SJSA1 (cell line): ENCODE measurements at regions not wholly inside any gene's neighbourhood (a gene's known extent, or its start where the extent isn't known, plus 50 kb on each side); places are given as distances from the start of the nearest gene placed in this dataset.

ENCODE experiments used
- DNase-seq, 2 experiments: peaks; one replicate each; pipeline ENCODE4 v3.0.0-alpha.2; 2015 to 2020; ENCODE audit warnings: low spot score in 2 of 2, low read depth in 1 of 2
- H3K27ac ChIP-seq: fragments of 250-450 bp; sonication (Bioruptor Pico); 2 replicates; pipeline ENCODE4 v1.5.1; 2020; ENCODE audit warnings: mild to moderate bottlenecking, moderate library complexity
- H3K27me3 ChIP-seq: fragments of 250-450 bp; sonication (Bioruptor Pico); replicated peaks from 2 replicates; pipeline ENCODE4 v1.5.1; 2020; ENCODE audit warnings: mild to moderate bottlenecking, moderate library complexity
- H3K36me3 ChIP-seq: fragments of 250-450 bp; sonication (Bioruptor Pico); 2 replicates; pipeline ENCODE4 v1.5.1; 2020; ENCODE audit warnings: mild to moderate bottlenecking
- H3K4me1 ChIP-seq: fragments of 250-450 bp; sonication (Bioruptor Pico); replicated peaks from 2 replicates; pipeline ENCODE4 v1.6.1; 2021; ENCODE audit warnings: mild to moderate bottlenecking
- H3K4me3 ChIP-seq: fragments of 250-450 bp; sonication (Bioruptor Pico); 2 replicates; pipeline ENCODE4 v1.5.1; 2020; ENCODE audit warnings: mild to moderate bottlenecking
- H3K9me3 ChIP-seq: fragments of 250-450 bp; sonication (Bioruptor Pico); replicated peaks from 2 replicates; pipeline ENCODE4 v1.5.1; 2020; ENCODE audit warnings: mild to moderate bottlenecking

GRCh38 chr14:42565556-42565955, 958.9 kb downstream of the LRFN5 start:
- no peaks in the 10 kb centered on the region for H3K9me3 ChIP-seq
- no peak overlapping the region for H3K27ac ChIP-seq
- no peaks in the 10 kb centered on the region for H3K4me1 ChIP-seq
- no peak overlapping the region for H3K4me3 ChIP-seq
- no peaks in the 10 kb centered on the region for H3K27me3 ChIP-seq
- H3K36me3 ChIP-seq = no peaks in the 10 kb centered on the region
- no peak for DNase-seq

GRCh38 chr14:42563313-42563712, 956.6 kb downstream of the LRFN5 start:
- no peak overlapping the region for H3K27ac ChIP-seq

GRCh38 chr14:42556551-42556950, 949.9 kb downstream of the LRFN5 start:
- no peak overlapping the region for H3K4me3 ChIP-seq
- no peaks in the 10 kb centered on the region for H3K27me3 ChIP-seq
- H3K36me3 ChIP-seq = no peaks in the 10 kb centered on the region
- H3K27ac ChIP-seq = no peak overlapping the region
- DNase-seq = no peak
- no peaks in the 10 kb centered on the region for H3K9me3 ChIP-seq
- no peaks in the 10 kb centered on the region for H3K4me1 ChIP-seq

More at GRCh38 chr14:42563313-42563712, 956.6 kb downstream of the LRFN5 start:
- H3K9me3 ChIP-seq = no peaks in the 10 kb centered on the region
- no peaks in the 10 kb centered on the region for H3K27me3 ChIP-seq
- no peak for DNase-seq
- no peak overlapping the region for H3K4me3 ChIP-seq
- no peaks in the 10 kb centered on the region for H3K36me3 ChIP-seq
- no peaks in the 10 kb centered on the region for H3K4me1 ChIP-seq

GRCh38 chr14:42555365-42555764, 948.7 kb downstream of the LRFN5 start:
- DNase-seq = no peak
- Histone ChIP-seq H3K9me3 (no peaks in the 10 kb centered on the region), H3K4me1 (no peaks in the 10 kb centered on the region), H3K4me3 (no peak overlapping the region), H3K27ac (no peak overlapping the region), H3K36me3 (no peaks in the 10 kb centered on the region), H3K27me3 (no peaks in the 10 kb centered on the region)

GRCh38 chr14:42554091-42554490, 947.4 kb downstream of the LRFN5 start:
- Histone ChIP-seq H3K9me3 (no peaks in the 10 kb centered on the region), H3K36me3 (no peaks in the 10 kb centered on the region), H3K4me1 (no peaks in the 10 kb centered on the region), H3K27me3 (no peaks in the 10 kb centered on the region), H3K27ac (no peak overlapping the region), H3K4me3 (no peak overlapping the region)
- no peak for DNase-seq

GRCh38 chr14:42550310-42550709, 943.6 kb downstream of the LRFN5 start:
- no peak overlapping the region for H3K27ac ChIP-seq
- no peak for DNase-seq

GRCh38 chr14:42548349-42548748, 941.7 kb downstream of the LRFN5 start:
- H3K4me1 ChIP-seq = no peaks in the 10 kb centered on the region
- H3K27ac ChIP-seq = no peak overlapping the region
- H3K27me3 ChIP-seq = no peaks in the 10 kb centered on the region
- no peaks in the 10 kb centered on the region for H3K36me3 ChIP-seq
- H3K4me3 ChIP-seq = no peak overlapping the region
- DNase-seq = no peak
- H3K9me3 ChIP-seq = no peaks in the 10 kb centered on the region

More at GRCh38 chr14:42550310-42550709, 943.6 kb downstream of the LRFN5 start:
- Histone ChIP-seq H3K36me3 (no peaks in the 10 kb centered on the region), H3K4me1 (no peaks in the 10 kb centered on the region), H3K4me3 (no peak overlapping the region), H3K9me3 (no peaks in the 10 kb centered on the region), H3K27me3 (no peaks in the 10 kb centered on the region)

GRCh38 chr14:42545636-42546035, 939.0 kb downstream of the LRFN5 start:
- H3K4me1 ChIP-seq = no peaks in the 10 kb centered on the region
- no peaks in the 10 kb centered on the region for H3K9me3 ChIP-seq
- no peak overlapping the region for H3K4me3 ChIP-seq
- no peak for DNase-seq
- H3K36me3 ChIP-seq = no peaks in the 10 kb centered on the region
- no peak overlapping the region for H3K27ac ChIP-seq
- no peaks in the 10 kb centered on the region for H3K27me3 ChIP-seq

- no peak for DNase-seq
- Histone ChIP-seq H3K36me3 (no peaks in the 10 kb centered on the region), H3K27ac (no peak overlapping the region), H3K4me3 (no peak overlapping the region), H3K27me3 (no peaks in the 10 kb centered on the region), H3K9me3 (no peaks in the 10 kb centered on the region), H3K4me1 (no peaks in the 10 kb centered on the region)
Measured at GRCh38 chr14:42541535-42542001, 934.9 kb downstream of the LRFN5 start.

GRCh38 chr14:42535397-42535796, 928.7 kb downstream of the LRFN5 start:
- Histone ChIP-seq H3K27me3 (no peaks in the 10 kb centered on the region), H3K9me3 (no peaks in the 10 kb centered on the region), H3K27ac (no peak overlapping the region), H3K4me3 (no peak overlapping the region), H3K4me1 (no peaks in the 10 kb centered on the region), H3K36me3 (no peaks in the 10 kb centered on the region)
- DNase-seq = no peak

GRCh38 chr14:42533476-42533875, 926.8 kb downstream of the LRFN5 start:
- H3K27ac ChIP-seq = no peak overlapping the region
- H3K9me3 ChIP-seq = no peaks in the 10 kb centered on the region
- H3K4me1 ChIP-seq = no peaks in the 10 kb centered on the region
- no peaks in the 10 kb centered on the region for H3K27me3 ChIP-seq
- H3K4me3 ChIP-seq = no peak overlapping the region
- DNase-seq = no peak
- H3K36me3 ChIP-seq = no peaks in the 10 kb centered on the region

- Histone ChIP-seq H3K4me3 (no peak overlapping the region), H3K36me3 (no peaks in the 10 kb centered on the region), H3K27ac (no peak overlapping the region), H3K9me3 (no peaks in the 10 kb centered on the region), H3K27me3 (no peaks in the 10 kb centered on the region), H3K4me1 (no peaks in the 10 kb centered on the region)
- DNase-seq = no peak
Measured at GRCh38 chr14:42532194-42532593, 925.5 kb downstream of the LRFN5 start.

GRCh38 chr14:42527141-42527540, 920.5 kb downstream of the LRFN5 start:
- Histone ChIP-seq H3K4me3 (no peak overlapping the region), H3K9me3 (no peaks in the 10 kb centered on the region), H3K27ac (no peak overlapping the region), H3K4me1 (no peaks in the 10 kb centered on the region), H3K36me3 (no peaks in the 10 kb centered on the region), H3K27me3 (no peaks in the 10 kb centered on the region)
- DNase-seq = no peak

- Histone ChIP-seq H3K4me3 (no peak overlapping the region), H3K4me1 (no peaks in the 10 kb centered on the region), H3K9me3 (no peaks in the 10 kb centered on the region), H3K36me3 (no peaks in the 10 kb centered on the region), H3K27me3 (no peaks in the 10 kb centered on the region), H3K27ac (no peak overlapping the region)
- no peak for DNase-seq
Measured at GRCh38 chr14:42523666-42524065, 917.0 kb downstream of the LRFN5 start.

- no peaks in the 10 kb centered on the region for H3K9me3 ChIP-seq
- H3K27ac ChIP-seq = no peak overlapping the region
- no peak overlapping the region for H3K4me3 ChIP-seq
- H3K36me3 ChIP-seq = no peaks in the 10 kb centered on the region
- no peak for DNase-seq
- no peaks in the 10 kb centered on the region for H3K27me3 ChIP-seq
- no peaks in the 10 kb centered on the region for H3K4me1 ChIP-seq
Measured at GRCh38 chr14:42517806-42518500, 911.3 kb downstream of the LRFN5 start.
